NB4 (cell line): ENCODE measurements at regions not wholly inside any gene's neighbourhood (a gene's known extent, or its start where the extent isn't known, plus 50 kb on each side); places are given as distances from the start of the nearest gene placed in this dataset.

Source experiments
- POLR2A ChIP-seq: IDR thresholded peaks from 2 replicates; pipeline ENCODE4 v1.6.1; 2011; ENCODE audit warnings: mild to moderate bottlenecking; ENCODE audit not compliant: insufficient read length; ENCODE audit errors: extremely low read depth
- TF ChIP-seq, protein P1 (sequence below): IDR thresholded peaks from one replicate; pipeline ENCODE4 v1.5.1; 2012; ENCODE audit warnings: low read depth, low read length

DNA sequence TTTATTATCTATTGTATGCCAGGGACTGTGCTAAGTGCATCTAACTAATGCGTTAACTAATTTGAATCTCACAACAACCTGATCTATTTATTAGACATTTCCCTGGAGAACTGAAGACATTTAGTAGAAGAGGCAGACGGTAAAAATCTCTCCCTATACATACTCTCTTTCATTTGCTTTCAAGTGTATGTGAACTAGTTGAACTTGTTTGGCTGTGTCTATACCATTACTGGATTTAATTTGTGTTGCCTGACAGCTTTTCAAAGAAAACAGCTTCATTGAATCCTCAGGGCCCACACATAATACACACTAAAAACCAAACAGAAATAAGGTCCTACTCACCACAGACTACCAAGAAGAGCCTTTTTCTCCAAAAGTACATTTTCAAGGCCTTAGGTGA lies 133.6 kb upstream of the NR3C1 start:
- TF ChIP-seq POLR2A: no peak
- TF ChIP-seq, protein P1, sequence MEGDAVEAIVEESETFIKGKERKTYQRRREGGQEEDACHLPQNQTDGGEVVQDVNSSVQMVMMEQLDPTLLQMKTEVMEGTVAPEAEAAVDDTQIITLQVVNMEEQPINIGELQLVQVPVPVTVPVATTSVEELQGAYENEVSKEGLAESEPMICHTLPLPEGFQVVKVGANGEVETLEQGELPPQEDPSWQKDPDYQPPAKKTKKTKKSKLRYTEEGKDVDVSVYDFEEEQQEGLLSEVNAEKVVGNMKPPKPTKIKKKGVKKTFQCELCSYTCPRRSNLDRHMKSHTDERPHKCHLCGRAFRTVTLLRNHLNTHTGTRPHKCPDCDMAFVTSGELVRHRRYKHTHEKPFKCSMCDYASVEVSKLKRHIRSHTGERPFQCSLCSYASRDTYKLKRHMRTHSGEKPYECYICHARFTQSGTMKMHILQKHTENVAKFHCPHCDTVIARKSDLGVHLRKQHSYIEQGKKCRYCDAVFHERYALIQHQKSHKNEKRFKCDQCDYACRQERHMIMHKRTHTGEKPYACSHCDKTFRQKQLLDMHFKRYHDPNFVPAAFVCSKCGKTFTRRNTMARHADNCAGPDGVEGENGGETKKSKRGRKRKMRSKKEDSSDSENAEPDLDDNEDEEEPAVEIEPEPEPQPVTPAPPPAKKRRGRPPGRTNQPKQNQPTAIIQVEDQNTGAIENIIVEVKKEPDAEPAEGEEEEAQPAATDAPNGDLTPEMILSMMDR: no peak
